K562 (cell line): ENCODE measurements at regions not wholly inside any gene's neighbourhood (a gene's known extent, or its start where the extent isn't known, plus 50 kb on each side); places are given as distances from the start of the nearest gene placed in this dataset.

ENCODE experiments used
- ATAC-seq: fragments of 200-7000 bp; cut with Tn5 transposase; 3 replicates; pipeline ENCODE4 v1.9.1; 2020; ENCODE audit warnings: moderate library complexity
- BruUV-seq: library from RNA; stranded (reverse); fragments of 400-500 nt; replicated peaks from 2 replicates; lab custom pipeline; 2021; lab: Mats Ljungman, UMichigan
- CTCF ChIA-PET: fragments of 300-600 bp; formaldehyde crosslinking; extraction: SDS; loops from one replicate; lab custom pipeline; 2021; ENCODE audit warnings: low intra/inter-chr PET ratio; lab: Yijun Ruan, JAX
- POLR2A ChIA-PET: fragments of 300-600, 350-650 bp; sonication (Branson Sonifier 250); formaldehyde crosslinking; extraction: SDS; loops from one replicate; lab custom pipeline; 2021; ENCODE audit warnings: antibody characterized with exemption, inconsistent platforms; lab: Yijun Ruan, JAX
- DNase-seq, 4 experiments: peaks; one replicate each; pipeline versions ENCODE4 v3.0.0 to v3.0.0-alpha.2; 2011 to 2018; ENCODE audit warnings: low spot score in 3 of 4, mixed read lengths in 3 of 4; ENCODE audit errors: extremely low read depth in 1 of 4
- FAIRE-seq: peaks from 2 replicates; lab custom pipeline; 2011; peaks lifted over from hg19 to GRCh38; lab: Jason Lieb, UNC
- H2AFZ ChIP-seq: 2 replicates; pipeline ENCODE4 v1.6.0; 2011; ENCODE audit warnings: low read depth, low read length, control low read depth, inconsistent platforms
- H3K27ac ChIP-seq: fragments of 200-600 bp; 3 replicates; pipeline ENCODE4 v1.8.0; 2011; ENCODE audit warnings: low read depth, mild to moderate bottlenecking, control low read depth, inconsistent platforms, low read length, moderate library complexity, mixed read lengths; ENCODE audit errors: extremely low read depth
- H3K27me3 ChIP-seq, 2 experiments: fragments of 300-600 bp in 1 of 2; 2 replicates in 1 of 2; 3 replicates in 1 of 2; pipeline versions ENCODE4 v1.6.0 to v1.8.0; 2011; ENCODE audit warnings: inconsistent platforms in 2 of 2, low read length in 2 of 2, mild to moderate bottlenecking in 1 of 2, mixed read lengths in 1 of 2, moderate library complexity in 1 of 2; ENCODE audit not compliant: control insufficient read depth in 2 of 2, insufficient read depth in 2 of 2
- H3K36me3 ChIP-seq: fragments of 300-600 bp; 3 replicates; pipeline ENCODE4 v1.8.0; 2011; ENCODE audit warnings: mild to moderate bottlenecking, low read length, inconsistent platforms; ENCODE audit not compliant: control insufficient read depth, insufficient read depth
- H3K4me1 ChIP-seq, 2 experiments: fragments of 200-600 bp in 1 of 2; replicated peaks in 1 of 2; 2 replicates in 1 of 2; 3 replicates in 1 of 2; pipeline versions ENCODE4 v1.5.1 to v1.8.0; 2011; ENCODE audit warnings: inconsistent platforms in 2 of 2, low read length in 2 of 2, mild to moderate bottlenecking in 1 of 2, mixed read lengths in 1 of 2, moderate library complexity in 1 of 2; ENCODE audit not compliant: control insufficient read depth in 2 of 2, insufficient read depth in 2 of 2
- H3K4me2 ChIP-seq: 2 replicates; pipeline ENCODE4 v1.6.1; 2011; ENCODE audit warnings: low read length, control low read depth, inconsistent platforms, mixed read lengths; ENCODE audit not compliant: insufficient read depth
- H3K4me3 ChIP-seq: fragments of 200-600 bp; sonication (generic), shearing (Covaris generic); 2 replicates; pipeline ENCODE4 v1.5.1; 2016; ENCODE audit warnings: control low read depth, inconsistent platforms
- H3K79me2 ChIP-seq: fragments of 200-600 bp; 3 replicates; pipeline ENCODE4 v1.8.0; 2011; ENCODE audit warnings: low read length, inconsistent platforms; ENCODE audit not compliant: control insufficient read depth, insufficient read depth
- H3K9ac ChIP-seq, 2 experiments: 2 replicates each; pipeline versions ENCODE4 v1.6.0 to v1.6.1; 2011; ENCODE audit warnings: low read depth in 2 of 2, low read length in 2 of 2, control low read depth in 1 of 2, inconsistent platforms in 1 of 2, mild to moderate bottlenecking in 1 of 2, mixed read lengths in 1 of 2; ENCODE audit not compliant: insufficient read depth in 1 of 2
- H3K9me1 ChIP-seq: one replicate; pipeline ENCODE4 v1.6.0; 2011; ENCODE audit warnings: inconsistent platforms, mild to moderate bottlenecking, low read length, moderate library complexity; ENCODE audit not compliant: control insufficient read depth, insufficient read depth
- H3K9me3 ChIP-seq: replicated peaks from 2 replicates; pipeline ENCODE4 v1.5.1; 2011; ENCODE audit warnings: low read depth, low read length, inconsistent platforms; ENCODE audit not compliant: control insufficient read depth, insufficient read depth
- H4K20me1 ChIP-seq: replicated peaks from 2 replicates; pipeline ENCODE4 v1.6.1; 2011; ENCODE audit warnings: low read length, inconsistent platforms, mixed read lengths; ENCODE audit not compliant: control insufficient read depth, insufficient read depth
- ARID1B ChIP-seq: fragments of 450-650 bp; IDR thresholded peaks from 2 replicates; pipeline ENCODE4 v1.6.1; 2016; ENCODE audit warnings: antibody characterized with exemption, mild to moderate bottlenecking, inconsistent platforms
- BDP1 ChIP-seq: IDR thresholded peaks from 3 replicates; pipeline ENCODE4 v1.6.1; 2011; ENCODE audit not compliant: insufficient read length, insufficient read depth
- CC2D1A ChIP-seq: fragments of 450-650 bp; IDR thresholded peaks from 2 replicates; pipeline ENCODE4 v1.6.1; 2017; ENCODE audit warnings: mild to moderate bottlenecking
- ELF2 ChIP-seq: fragments of 250-450 bp; sonication (Bioruptor Pico); IDR thresholded peaks from 2 replicates; pipeline ENCODE4 v1.5.0; 2021; ENCODE audit warnings: mild to moderate bottlenecking
- HBP1 ChIP-seq: fragments of 450-650 bp; formaldehyde crosslinking; IDR thresholded peaks from 2 replicates; pipeline ENCODE4 v1.4.0; 2022; ENCODE audit warnings: missing genetic modification characterization
- HMG20A ChIP-seq: fragments of 450-650 bp; formaldehyde crosslinking; conservative IDR thresholded peaks from 2 replicates; pipeline ENCODE4 v1.4.0; 2020; ENCODE audit warnings: mild to moderate bottlenecking, mixed read lengths
- IRF1 ChIP-seq: sonication (generic); formaldehyde crosslinking; IDR thresholded peaks from 2 replicates; pipeline ENCODE4 v1.8.0; 2022; ENCODE audit warnings: missing genetic modification reagents, mild to moderate bottlenecking, borderline replicate concordance
- PBX2 ChIP-seq, 2 experiments: IDR thresholded peaks in 1 of 2; conservative IDR thresholded peaks in 1 of 2; 2 replicates each; pipeline ENCODE4 v1.6.1; 2016; ENCODE audit warnings: low read depth in 2 of 2, mild to moderate bottlenecking in 1 of 2, missing compliant biosample characterization in 1 of 2, missing genetic modification characterization in 1 of 2, moderate library complexity in 1 of 2
- SIN3A ChIP-seq, 2 experiments: fragments of 150-350 bp in 1 of 2; IDR thresholded peaks; 2 replicates each; pipeline ENCODE4 v1.6.1; 2011 to 2016; ENCODE audit warnings: borderline replicate concordance in 2 of 2, low read depth in 2 of 2, low read length in 2 of 2, mild to moderate bottlenecking in 2 of 2, moderate library complexity in 2 of 2; ENCODE audit not compliant: control insufficient read depth in 1 of 2
- SREBF2 ChIP-seq: sonication (generic); formaldehyde crosslinking; IDR thresholded peaks from 2 replicates; pipeline ENCODE4 v1.4.0; 2020; ENCODE audit warnings: mild to moderate bottlenecking, missing genetic modification reagents
- SRSF9 ChIP-seq: fragments of 200-400 bp; formaldehyde crosslinking; IDR thresholded peaks from 2 replicates; pipeline ENCODE4 v1.6.1; 2017; ENCODE audit warnings: low read depth, low read length, borderline replicate concordance
- TCF7 ChIP-seq: sonication (generic); IDR thresholded peaks from 2 replicates; pipeline ENCODE4 v1.6.1; 2016; ENCODE audit warnings: antibody characterized with exemption, borderline replicate concordance
- USF1 ChIP-seq: sonication (generic); formaldehyde crosslinking; IDR thresholded peaks from 2 replicates; pipeline ENCODE4 v1.9.0; 2022; ENCODE audit warnings: mild to moderate bottlenecking, missing genetic modification reagents
- ZNF644 ChIP-seq: fragments of 200-800 bp; sonication (Bioruptor generic); IDR thresholded peaks from 2 replicates; pipeline ENCODE4 v1.6.1; 2016; ENCODE audit warnings: low read depth, missing genetic modification characterization, missing compliant biosample characterization
- ZNF699 ChIP-seq: fragments of 250-450 bp; sonication (Bioruptor Pico); IDR thresholded peaks from 2 replicates; pipeline ENCODE4 v1.8.0; 2021; ENCODE audit warnings: mild to moderate bottlenecking, moderate library complexity; ENCODE audit not compliant: insufficient replicate concordance
- WGBS: fragments of 100-300 bp; shearing (Covaris generic); methylation state at CpG from one replicate; pipeline ENCODE4 v1.1.6; 2016; ENCODE audit warnings: low coverage, mixed read lengths; ENCODE audit not compliant: insufficient coverage; ENCODE audit errors: missing lambda C conversion rate; 5-methylcytosine and 5-hydroxymethylcytosine counted together
- in situ Hi-C: fragments of 300-500 bp; cut with MboI; formaldehyde crosslinking; loops from 4 replicates; pipeline ENCODE4 v1.15.0; 2018; ENCODE audit warnings: inconsistent platforms, mixed read lengths
- intact Hi-C: fragments of 100-400 bp; cut with micrococcal nuclease; formaldehyde crosslinking; loops from 2 replicates; pipeline ENCODE4 v1.14.2; 2022

GRCh38 chr5:152051499-152052454 lies 127.1 kb upstream of the GLRA1 start:
- Histone ChIP-seq H3K4me1 (no peaks in the 10 kb centered on the region), H4K20me1 (no peaks in the 10 kb centered on the region), H3K36me3 (no peaks in the 10 kb centered on the region), H3K27ac (no peak overlapping the region), H3K9me3 (no peaks in the 10 kb centered on the region), H3K27me3 (no peaks in the 10 kb centered on the region), H3K9me1 (no peaks in the 10 kb centered on the region), H2AFZ (no peak overlapping the region), H3K79me2 (no peaks in the 10 kb centered on the region), H3K9ac (no peak overlapping the region), H3K4me2 (no peak overlapping the region), H3K4me3 (no peak overlapping the region)
- ChIA-PET CTCF (no interaction called here), POLR2A (no interaction called here)
- intact Hi-C loops (no loop called here), in situ Hi-C loops (no loop called here)
- no peak for FAIRE-seq
- WGBS = 3% methylated on average over 8 of the region's 10 CpGs
- no peak for ATAC-seq
- no TSS peak for BruUV-seq
- no peak for DNase-seq
- no peak for TF ChIP-seq PBX2 (CRISPR knock-in tag; IDR thresholded peaks at IDR 0.05; ENCODE audit: low read depth)
- no peak for TF ChIP-seq PBX2 (tag; conservative IDR thresholded peaks at IDR 0.05; ENCODE audit: low read depth)
- TF ChIP-seq TCF7 = no peak
- TF ChIP-seq ZNF699 (CRISPR knock-in tag) = no peak
- no peak for TF ChIP-seq SIN3A (IDR thresholded peaks at IDR 0.05; ENCODE audit: borderline replicate concordance in 2 of 2, control insufficient read depth in 1 of 2, low read depth in 2 of 2, low read length in 2 of 2)
- no peak for TF ChIP-seq HMG20A (CRISPR knock-in tag)
- no peak for TF ChIP-seq USF1 (CRISPR knock-in tag)
- TF ChIP-seq IRF1 (CRISPR knock-in tag) = no peak
- no peak for TF ChIP-seq HBP1
- TF ChIP-seq CC2D1A = no peak
- no peak for TF ChIP-seq SREBF2 (CRISPR knock-in tag)
- no peak for TF ChIP-seq ELF2
- TF ChIP-seq ZNF644 = no peak
- TF ChIP-seq SRSF9 = no peak
- no peak for TF ChIP-seq ARID1B
- TF ChIP-seq BDP1 = no peak
